Astrocyte (in vitro differentiated cells and primary cell): ENCODE measurements at regions not wholly inside any gene's neighbourhood (a gene's known extent, or its start where the extent isn't known, plus 50 kb on each side); places are given as distances from the start of the nearest gene placed in this dataset.

ENCODE experiments used
- CTCF ChIP-seq: IDR thresholded peaks from 2 replicates; pipeline ENCODE4 v1.5.1; 2011; ENCODE audit warnings: low read depth, mild to moderate bottlenecking, inconsistent platforms, low read length, moderate library complexity; ENCODE audit not compliant: insufficient read depth
- EZH2 ChIP-seq: IDR thresholded peaks from 2 replicates; pipeline ENCODE4 v1.6.1; 2012; ENCODE audit warnings: mild to moderate bottlenecking, low read length, inconsistent platforms; ENCODE audit not compliant: insufficient read depth

- no peak for TF ChIP-seq CTCF
- TF ChIP-seq EZH2, result no peak
These were observed 746.3 kb downstream of the CDH18 start for GRCh38 chr5:19241690-19242089.
